H9 (cell line): ENCODE measurements at regions not wholly inside any gene's neighbourhood (a gene's known extent, or its start where the extent isn't known, plus 50 kb on each side); places are given as distances from the start of the nearest gene placed in this dataset.

Source experiments
- DNase-seq: peaks from one replicate; pipeline ENCODE4 v3.0.0-alpha.2; 2017
- H2AFZ ChIP-seq: one replicate; pipeline ENCODE4 v1.6.1; 2013; ENCODE audit warnings: mild to moderate bottlenecking, low read length, control low read depth, moderate library complexity
- H2AK5ac ChIP-seq: 2 replicates; pipeline ENCODE4 v1.6.1; 2013; ENCODE audit warnings: low read length, control low read depth, mixed read lengths; ENCODE audit not compliant: insufficient read length
- H2BK120ac ChIP-seq: one replicate; pipeline ENCODE4 v1.6.1; 2013; ENCODE audit warnings: low read depth, mild to moderate bottlenecking, low read length, control low read depth, inconsistent platforms; ENCODE audit not compliant: poor library complexity, severe bottlenecking
- H2BK12ac ChIP-seq: 2 replicates; pipeline ENCODE4 v1.6.1; 2013; ENCODE audit warnings: low read length, control low read depth, mixed read lengths, low read depth; ENCODE audit not compliant: insufficient read length
- H2BK15ac ChIP-seq: 2 replicates; pipeline ENCODE4 v1.6.1; 2013; ENCODE audit warnings: low read depth, low read length, control low read depth
- H2BK20ac ChIP-seq: one replicate; pipeline ENCODE4 v1.6.1; 2013; ENCODE audit warnings: low read depth, mild to moderate bottlenecking, low read length, control low read depth, inconsistent platforms; ENCODE audit not compliant: poor library complexity, severe bottlenecking
- H2BK5ac ChIP-seq: 2 replicates; pipeline ENCODE4 v1.6.1; 2013; ENCODE audit warnings: low read length, control low read depth, mixed read lengths; ENCODE audit not compliant: insufficient read length
- H3K14ac ChIP-seq: 2 replicates; pipeline ENCODE4 v1.6.1; 2013; ENCODE audit warnings: low read length, control low read depth; ENCODE audit not compliant: insufficient read depth
- H3K18ac ChIP-seq: 2 replicates; pipeline ENCODE4 v1.6.1; 2013; ENCODE audit warnings: low read depth, mild to moderate bottlenecking, mixed read lengths, low read length, control low read depth; ENCODE audit not compliant: insufficient read length
- H3K23ac ChIP-seq: 2 replicates; pipeline ENCODE4 v1.6.1; 2013; ENCODE audit warnings: low read length, control low read depth, mixed read lengths, low read depth; ENCODE audit not compliant: insufficient read length
- H3K23me2 ChIP-seq: 2 replicates; pipeline ENCODE4 v1.6.1; 2013; ENCODE audit warnings: low read depth, mild to moderate bottlenecking, mixed read lengths, low read length, control low read depth; ENCODE audit not compliant: insufficient read length, poor library complexity, severe bottlenecking
- H3K27ac ChIP-seq: 2 replicates; pipeline ENCODE4 v1.5.1; 2013; ENCODE audit warnings: low read length, control low read depth, mixed read lengths, low read depth; ENCODE audit not compliant: insufficient read length
- H3K27me3 ChIP-seq: 2 replicates; pipeline ENCODE4 v1.6.1; 2013; ENCODE audit warnings: low read length, control low read depth, inconsistent platforms; ENCODE audit not compliant: insufficient read depth
- H3K4ac ChIP-seq: 2 replicates; pipeline ENCODE4 v1.6.1; 2013; ENCODE audit warnings: low read depth, mild to moderate bottlenecking, control low read depth, inconsistent platforms, low read length, moderate library complexity
- H3K4me1 ChIP-seq: 2 replicates; pipeline ENCODE4 v1.6.1; 2013; ENCODE audit warnings: low read length, control low read depth, inconsistent platforms; ENCODE audit not compliant: insufficient read depth
- H3K4me2 ChIP-seq: 2 replicates; pipeline ENCODE4 v1.6.1; 2013; ENCODE audit warnings: low read length, control low read depth, mixed read lengths; ENCODE audit not compliant: insufficient read length, insufficient read depth
- H3K56ac ChIP-seq: 2 replicates; pipeline ENCODE4 v1.6.1; 2013; ENCODE audit warnings: low read depth, mild to moderate bottlenecking, mixed read lengths, low read length, control low read depth; ENCODE audit not compliant: insufficient read length
- H3K79me1 ChIP-seq: 2 replicates; pipeline ENCODE4 v1.6.1; 2013; ENCODE audit warnings: low read depth, mild to moderate bottlenecking, moderate library complexity, low read length, control low read depth, inconsistent platforms; ENCODE audit not compliant: insufficient read depth, poor library complexity, severe bottlenecking
- H3K79me2 ChIP-seq: 2 replicates; pipeline ENCODE4 v1.6.1; 2013; ENCODE audit warnings: low read length, control low read depth, inconsistent platforms; ENCODE audit not compliant: insufficient read depth
- H3K9ac ChIP-seq: 2 replicates; pipeline ENCODE4 v1.6.1; 2013; ENCODE audit warnings: low read length, control low read depth, mixed read lengths; ENCODE audit not compliant: insufficient read length; ENCODE audit errors: extremely low read depth
- H3K9me3 ChIP-seq: one replicate; pipeline ENCODE4 v1.6.1; 2013; ENCODE audit warnings: low read depth, low read length, inconsistent platforms; ENCODE audit not compliant: control insufficient read depth
- H3T11ph ChIP-seq: one replicate; pipeline ENCODE4 v1.6.1; 2013; ENCODE audit warnings: mild to moderate bottlenecking, low read length, control low read depth, inconsistent platforms
- H4K20me1 ChIP-seq: one replicate; pipeline ENCODE4 v1.6.1; 2013; ENCODE audit not compliant: control insufficient read depth, insufficient read length, insufficient read depth
- H4K5ac ChIP-seq: 2 replicates; pipeline ENCODE4 v1.6.1; 2013; ENCODE audit warnings: low read depth, mild to moderate bottlenecking, mixed read lengths, low read length, control low read depth; ENCODE audit not compliant: insufficient read length
- H4K8ac ChIP-seq: replicated peaks from 2 replicates; pipeline ENCODE4 v1.6.1; 2013; ENCODE audit warnings: low read length, control low read depth, mixed read lengths, low read depth; ENCODE audit not compliant: insufficient read length
- H4K91ac ChIP-seq: 2 replicates; pipeline ENCODE4 v1.6.1; 2013; ENCODE audit warnings: low read depth, mild to moderate bottlenecking, moderate library complexity, mixed read lengths, low read length, control low read depth; ENCODE audit not compliant: insufficient read length
- H3K27ac Mint-ChIP-seq, 3 experiments: 2 replicates in 2 of 3; 3 replicates in 1 of 3; pipeline ENCODE4 v1.8.0; 2020 to 2021; ENCODE audit warnings: mixed read lengths in 3 of 3, mild to moderate bottlenecking in 1 of 3, moderate library complexity in 1 of 3
- H3K27me3 Mint-ChIP-seq: 2 replicates; pipeline ENCODE4 v1.8.0; 2021; ENCODE audit warnings: low read depth, mild to moderate bottlenecking, moderate library complexity, mixed read lengths
- H3K36me3 Mint-ChIP-seq, 3 experiments: 2 replicates in 2 of 3; 3 replicates in 1 of 3; pipeline ENCODE4 v1.8.0; 2020 to 2021; ENCODE audit warnings: low read depth in 3 of 3, mixed read lengths in 3 of 3; ENCODE audit not compliant: insufficient read depth in 1 of 3
- H3K4me1 Mint-ChIP-seq, 2 experiments: 2 replicates each; pipeline ENCODE4 v1.8.0; 2020; ENCODE audit warnings: mixed read lengths in 2 of 2
- H3K4me3 Mint-ChIP-seq, 2 experiments: 2 replicates in 1 of 2; 3 replicates in 1 of 2; pipeline ENCODE4 v1.8.0; 2020 to 2021; ENCODE audit warnings: mild to moderate bottlenecking in 2 of 2, mixed read lengths in 2 of 2, moderate library complexity in 1 of 2
- H3K9me3 Mint-ChIP-seq, 2 experiments: 2 replicates in 1 of 2; 3 replicates in 1 of 2; pipeline ENCODE4 v1.8.0; 2020; ENCODE audit warnings: mild to moderate bottlenecking in 2 of 2, mixed read lengths in 2 of 2, moderate library complexity in 1 of 2
- WGBS: extraction: QIAGEN DNeasy Blood & Tissue Kit; methylation state at CpG from one replicate; pipeline ENCODE4 v1.1.7; 2013; ENCODE audit warnings: missing lambda C conversion rate, low lambda C conversion rate, mixed read lengths; ENCODE audit not compliant: insufficient read length; ENCODE audit errors: extremely low coverage; 5-methylcytosine and 5-hydroxymethylcytosine counted together
- TF ChIP-seq, protein P1 (sequence below): fragments of 200-600 bp; sonication (generic); conservative IDR thresholded peaks from 3 replicates; pipeline ENCODE4 v1.8.0; 2021; ENCODE audit warnings: antibody characterized with exemption, mild to moderate bottlenecking

GRCh38 chr11:90803366-90803765, 580.5 kb upstream of the CHORDC1 start:
- Histone ChIP-seq H2BK5ac (no peak overlapping the region), H3K79me1 (no peaks in the 10 kb centered on the region), H4K91ac (no peak overlapping the region), H3K9ac (no peak overlapping the region), H3K79me2 (no peaks in the 10 kb centered on the region), H3K14ac (no peak overlapping the region), H4K20me1 (no peaks in the 10 kb centered on the region), H3K4me1 (no peaks in the 10 kb centered on the region; the same call in 1 of the 2 replicates), H3K18ac (no peak overlapping the region), H3K23ac (no peak overlapping the region), H3T11ph (no peak overlapping the region), H3K56ac (no peak overlapping the region), H2BK15ac (no peak overlapping the region), H4K5ac (no peak overlapping the region), H2BK120ac (no peak overlapping the region), H3K4me2 (no peak overlapping the region), H2AFZ (no peak overlapping the region), H2BK12ac (no peak overlapping the region), H4K8ac (no peak overlapping the region), H3K4ac (no peak overlapping the region), H2AK5ac (no peak overlapping the region), H2BK20ac (no peak overlapping the region), H3K9me3 (no peaks in the 10 kb centered on the region), H3K23me2 (no peaks in the 10 kb centered on the region), H3K27ac (no peak overlapping the region), H3K27me3 (no peaks in the 10 kb centered on the region)
- Mint-ChIP-seq H3K27ac (peak overlapping the region in 1 of 3 experiments; percentile 15; a peak in 2 of 7 replicates), H3K4me1 (peaks cover 12 to 16% of the 10 kb centered on the region in 2 experiments), H3K36me3 (no peaks in the 10 kb centered on the region), H3K9me3 (no peaks in the 10 kb centered on the region), H3K27me3 (no peaks in the 10 kb centered on the region), H3K4me3 (no peak overlapping the region)
- WGBS, result no CpG with 5 or more reads among the region's 3 CpGs
- no peak for DNase-seq
- TF ChIP-seq, protein P1, sequence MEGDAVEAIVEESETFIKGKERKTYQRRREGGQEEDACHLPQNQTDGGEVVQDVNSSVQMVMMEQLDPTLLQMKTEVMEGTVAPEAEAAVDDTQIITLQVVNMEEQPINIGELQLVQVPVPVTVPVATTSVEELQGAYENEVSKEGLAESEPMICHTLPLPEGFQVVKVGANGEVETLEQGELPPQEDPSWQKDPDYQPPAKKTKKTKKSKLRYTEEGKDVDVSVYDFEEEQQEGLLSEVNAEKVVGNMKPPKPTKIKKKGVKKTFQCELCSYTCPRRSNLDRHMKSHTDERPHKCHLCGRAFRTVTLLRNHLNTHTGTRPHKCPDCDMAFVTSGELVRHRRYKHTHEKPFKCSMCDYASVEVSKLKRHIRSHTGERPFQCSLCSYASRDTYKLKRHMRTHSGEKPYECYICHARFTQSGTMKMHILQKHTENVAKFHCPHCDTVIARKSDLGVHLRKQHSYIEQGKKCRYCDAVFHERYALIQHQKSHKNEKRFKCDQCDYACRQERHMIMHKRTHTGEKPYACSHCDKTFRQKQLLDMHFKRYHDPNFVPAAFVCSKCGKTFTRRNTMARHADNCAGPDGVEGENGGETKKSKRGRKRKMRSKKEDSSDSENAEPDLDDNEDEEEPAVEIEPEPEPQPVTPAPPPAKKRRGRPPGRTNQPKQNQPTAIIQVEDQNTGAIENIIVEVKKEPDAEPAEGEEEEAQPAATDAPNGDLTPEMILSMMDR, result no peak
